ENCODE measurements at regions not wholly inside any gene's neighbourhood (a gene's known extent, or its start where the extent isn't known, plus 50 kb on each side); places are given as distances from the start of the nearest gene placed in this dataset.

DNA sequence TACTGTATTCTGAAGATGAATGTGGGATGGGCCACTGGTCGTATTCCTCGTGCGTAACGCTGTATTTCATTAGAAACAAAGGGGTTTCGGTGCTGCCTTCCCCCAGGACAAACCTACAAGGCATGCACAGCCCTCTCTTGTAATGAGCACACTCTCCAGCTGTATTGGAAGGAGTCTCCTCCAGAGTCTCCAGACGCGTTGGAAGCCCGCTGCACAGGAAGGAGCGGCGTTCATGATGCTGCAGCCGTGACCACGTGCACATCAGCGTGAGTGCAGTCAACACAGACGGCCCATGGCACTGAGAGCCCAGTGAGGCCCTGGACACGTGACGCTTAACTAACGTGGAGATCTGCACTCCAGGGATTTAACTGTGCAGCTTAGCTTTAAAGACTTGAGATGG lies 209.0 kb upstream of the IRX1 start:
- no peak for TF ChIP-seq CTCF (conservative IDR thresholded peaks at IDR 0.05; ENCODE audit: low read length)
- TF ChIP-seq EZH2phosphoT487 (IDR thresholded peaks at IDR 0.05; ENCODE audit: borderline replicate concordance): no peak

Measured in Loucy (cell line).